ENCODE measurements at regions not wholly inside any gene's neighbourhood (a gene's known extent, or its start where the extent isn't known, plus 50 kb on each side); places are given as distances from the start of the nearest gene placed in this dataset.

GRCh38 chr4:155616117-155616516, 50.5 kb upstream of the GUCY1A1 start:
- no peaks in the 10 kb centered on the region for H3K9me3 ChIP-seq (ENCODE audit: control insufficient read depth in 1 of 2, low read length in 2 of 2)
- H3K27ac ChIP-seq (ENCODE audit: low read depth, low read length) = no peak overlapping the region
- H3K4me3 ChIP-seq (ENCODE audit: low read length in 2 of 2) = no peak overlapping the region
- H3K27me3 ChIP-seq (ENCODE audit: insufficient read depth, low read length) = no peaks in the 10 kb centered on the region
- no peak for DNase-seq
- no peaks in the 10 kb centered on the region for H3K36me3 ChIP-seq (ENCODE audit: insufficient read depth, low read length)
- H3K4me1 Mint-ChIP-seq = peaks cover 0 to 1% (median 0%) of the 10 kb centered on the region in 4 donors
- intact Hi-C loops (cut with micrococcal nuclease) = no loop called here
- no peaks in the 10 kb centered on the region for H3K27me3 Mint-ChIP-seq
- POLR2A ChIA-PET (ENCODE audit: partially characterized antibody) = no interaction called here
- CTCF ChIA-PET (ENCODE audit: partially characterized antibody) = interaction anchor here (1.1 kb wide), 1 partner anchor 350 kb away, joined by 3 read pairs; no protein-coding TSS in a partner anchor
- no peaks in the 10 kb centered on the region for H3K9me3 Mint-ChIP-seq
- no peaks in the 10 kb centered on the region for H3K36me3 Mint-ChIP-seq
- H3K4me3 Mint-ChIP-seq = no peak overlapping the region
- no peaks in the 10 kb centered on the region for H3K4me1 ChIP-seq (ENCODE audit: insufficient read depth, low read length)
- H3K27ac Mint-ChIP-seq = no peak overlapping the region

GRCh38 chr4:155615081-155615887, 51.4 kb upstream of the GUCY1A1 start:
- Mint-ChIP-seq H3K4me3 (no peak overlapping the region), H3K9me3 (no peaks in the 10 kb centered on the region), H3K27ac (no peak overlapping the region), H3K36me3 (no peaks in the 10 kb centered on the region), H3K4me1 (peaks cover 0 to 1% (median 0%) of the 10 kb centered on the region in 4 donors), H3K27me3 (no peaks in the 10 kb centered on the region)
- Histone ChIP-seq H3K4me1 (ENCODE audit: insufficient read depth, low read length) (no peaks in the 10 kb centered on the region), H3K27me3 (ENCODE audit: insufficient read depth, low read length) (no peaks in the 10 kb centered on the region), H3K27ac (ENCODE audit: low read depth, low read length) (no peak overlapping the region), H3K9me3 (ENCODE audit: control insufficient read depth in 1 of 2, low read length in 2 of 2) (no peaks in the 10 kb centered on the region), H3K4me3 (ENCODE audit: low read length in 2 of 2) (no peak overlapping the region), H3K36me3 (ENCODE audit: insufficient read depth, low read length) (no peaks in the 10 kb centered on the region)
- ChIA-PET CTCF (ENCODE audit: partially characterized antibody) (interaction anchor here (1.1 kb wide), 1 partner anchor 351 kb away, joined by 3 read pairs; no protein-coding TSS in a partner anchor), POLR2A (ENCODE audit: partially characterized antibody) (no interaction called here)
- no peak for DNase-seq
- intact Hi-C loops (cut with micrococcal nuclease) = no loop called here

GRCh38 chr4:155614111-155614762, 52.4 kb upstream of the GUCY1A1 start:
- Histone ChIP-seq H3K9me3 (ENCODE audit: control insufficient read depth in 1 of 2, low read length in 2 of 2) (no peaks in the 10 kb centered on the region), H3K27ac (ENCODE audit: low read depth, low read length) (no peak overlapping the region), H3K36me3 (ENCODE audit: insufficient read depth, low read length) (no peaks in the 10 kb centered on the region), H3K27me3 (ENCODE audit: insufficient read depth, low read length) (no peaks in the 10 kb centered on the region), H3K4me1 (ENCODE audit: insufficient read depth, low read length) (no peaks in the 10 kb centered on the region), H3K4me3 (ENCODE audit: low read length in 2 of 2) (no peak overlapping the region)
- no peaks in the 10 kb centered on the region for H3K9me3 Mint-ChIP-seq
- no peak overlapping the region for H3K4me3 Mint-ChIP-seq
- POLR2A ChIA-PET (ENCODE audit: partially characterized antibody) = no interaction called here
- intact Hi-C loops (cut with micrococcal nuclease) = no loop called here
- H3K36me3 Mint-ChIP-seq = no peaks in the 10 kb centered on the region
- no peak for DNase-seq
- CTCF ChIA-PET (ENCODE audit: partially characterized antibody) = no interaction called here
- peaks cover 0 to 1% (median 0%) of the 10 kb centered on the region in 4 donors for H3K4me1 Mint-ChIP-seq
- H3K27ac Mint-ChIP-seq = no peak overlapping the region
- H3K27me3 Mint-ChIP-seq = peaks cover 0 to 1% of the 10 kb centered on the region in 2 donors

GRCh38 chr4:155612074-155612473, 54.6 kb upstream of the GUCY1A1 start:
- Histone ChIP-seq H3K4me1 (ENCODE audit: insufficient read depth, low read length) (no peaks in the 10 kb centered on the region), H3K36me3 (ENCODE audit: insufficient read depth, low read length) (no peaks in the 10 kb centered on the region), H3K27ac (ENCODE audit: low read depth, low read length) (no peak overlapping the region), H3K27me3 (ENCODE audit: insufficient read depth, low read length) (no peaks in the 10 kb centered on the region), H3K9me3 (ENCODE audit: control insufficient read depth in 1 of 2, low read length in 2 of 2) (no peaks in the 10 kb centered on the region), H3K4me3 (ENCODE audit: low read length in 2 of 2) (no peak overlapping the region)
- intact Hi-C loops (cut with micrococcal nuclease) = no loop called here
- Mint-ChIP-seq H3K27me3 (peaks cover 0 to 1% of the 10 kb centered on the region in 2 donors), H3K36me3 (no peaks in the 10 kb centered on the region), H3K9me3 (no peaks in the 10 kb centered on the region), H3K4me1 (peaks cover 0 to 1% (median 0%) of the 10 kb centered on the region in 4 donors), H3K4me3 (no peak overlapping the region), H3K27ac (no peak overlapping the region)
- POLR2A ChIA-PET (ENCODE audit: partially characterized antibody) = no interaction called here
- CTCF ChIA-PET (ENCODE audit: partially characterized antibody) = no interaction called here
- DNase-seq = no peak

GRCh38 chr4:155611501-155611900, 55.1 kb upstream of the GUCY1A1 start:
- no peak for DNase-seq
- H3K4me1 ChIP-seq (ENCODE audit: insufficient read depth, low read length) = no peaks in the 10 kb centered on the region
- no peaks in the 10 kb centered on the region for H3K9me3 Mint-ChIP-seq
- no peak overlapping the region for H3K27ac Mint-ChIP-seq
- no peak overlapping the region for H3K27ac ChIP-seq (ENCODE audit: low read depth, low read length)
- no peaks in the 10 kb centered on the region for H3K9me3 ChIP-seq (ENCODE audit: control insufficient read depth in 1 of 2, low read length in 2 of 2)
- no peaks in the 10 kb centered on the region for H3K36me3 Mint-ChIP-seq
- H3K27me3 Mint-ChIP-seq = peaks cover 0 to 1% of the 10 kb centered on the region in 2 donors
- H3K4me1 Mint-ChIP-seq = peaks cover 0 to 1% (median 0%) of the 10 kb centered on the region in 4 donors
- intact Hi-C loops (cut with micrococcal nuclease) = no loop called here
- ChIA-PET CTCF (ENCODE audit: partially characterized antibody) (no interaction called here), POLR2A (ENCODE audit: partially characterized antibody) (no interaction called here)
- no peaks in the 10 kb centered on the region for H3K36me3 ChIP-seq (ENCODE audit: insufficient read depth, low read length)
- H3K4me3 Mint-ChIP-seq = no peak overlapping the region
- H3K4me3 ChIP-seq (ENCODE audit: low read length in 2 of 2) = no peak overlapping the region
- H3K27me3 ChIP-seq (ENCODE audit: insufficient read depth, low read length) = no peaks in the 10 kb centered on the region

- no peaks in the 10 kb centered on the region for H3K9me3 Mint-ChIP-seq
- no peaks in the 10 kb centered on the region for H3K36me3 Mint-ChIP-seq
- H3K4me1 Mint-ChIP-seq = no peaks in the 10 kb centered on the region
- no peak overlapping the region for H3K4me3 Mint-ChIP-seq
- POLR2A ChIA-PET (ENCODE audit: partially characterized antibody) = no interaction called here
- peaks cover 0 to 1% of the 10 kb centered on the region in 2 donors for H3K27me3 Mint-ChIP-seq
- H3K9me3 ChIP-seq (ENCODE audit: control insufficient read depth in 1 of 2, low read length in 2 of 2) = no peaks in the 10 kb centered on the region
- H3K27ac Mint-ChIP-seq = no peak overlapping the region
- H3K4me3 ChIP-seq (ENCODE audit: low read length in 2 of 2) = no peak overlapping the region
- no peaks in the 10 kb centered on the region for H3K4me1 ChIP-seq (ENCODE audit: insufficient read depth, low read length)
- no peak overlapping the region for H3K27ac ChIP-seq (ENCODE audit: low read depth, low read length)
- DNase-seq = no peak
- no peaks in the 10 kb centered on the region for H3K27me3 ChIP-seq (ENCODE audit: insufficient read depth, low read length)
- intact Hi-C loops (cut with micrococcal nuclease) = no loop called here
- H3K36me3 ChIP-seq (ENCODE audit: insufficient read depth, low read length) = no peaks in the 10 kb centered on the region
- CTCF ChIA-PET (ENCODE audit: partially characterized antibody) = no interaction called here
Measured at GRCh38 chr4:155610143-155610542, 56.5 kb upstream of the GUCY1A1 start.

- Histone ChIP-seq H3K9me3 (ENCODE audit: control insufficient read depth in 1 of 2, low read length in 2 of 2) (no peaks in the 10 kb centered on the region), H3K27me3 (ENCODE audit: insufficient read depth, low read length) (no peaks in the 10 kb centered on the region), H3K27ac (ENCODE audit: low read depth, low read length) (no peak overlapping the region), H3K4me1 (ENCODE audit: insufficient read depth, low read length) (no peaks in the 10 kb centered on the region), H3K4me3 (ENCODE audit: low read length in 2 of 2) (no peak overlapping the region), H3K36me3 (ENCODE audit: insufficient read depth, low read length) (no peaks in the 10 kb centered on the region)
- ChIA-PET CTCF (ENCODE audit: partially characterized antibody) (no interaction called here), POLR2A (ENCODE audit: partially characterized antibody) (no interaction called here)
- Mint-ChIP-seq H3K36me3 (no peaks in the 10 kb centered on the region), H3K27ac (no peak overlapping the region), H3K27me3 (peaks cover 0 to 1% of the 10 kb centered on the region in 2 donors), H3K4me3 (no peak overlapping the region), H3K9me3 (no peaks in the 10 kb centered on the region), H3K4me1 (no peaks in the 10 kb centered on the region)
- DNase-seq = no peak
- intact Hi-C loops (cut with micrococcal nuclease) = no loop called here
Measured at GRCh38 chr4:155609455-155610059, 57.1 kb upstream of the GUCY1A1 start.

Data from CD4-positive, alpha-beta memory T cell (primary cell).